Spinal cord (tissue), 9 donors: ENCODE measurements at regions not wholly inside any gene's neighbourhood (a gene's known extent, or its start where the extent isn't known, plus 50 kb on each side); places are given as distances from the start of the nearest gene placed in this dataset.

Source experiments
- DNase-seq, 6 donors: peaks; one replicate each; pipeline versions ENCODE4 v3.0.0 to v3.0.0-alpha.2; 2013 to 2015; ENCODE audit warnings: low spot score in 6 of 6, low read depth in 4 of 6
- H3K27ac ChIP-seq: one replicate; pipeline ENCODE4 v1.5.1; 2013; ENCODE audit warnings: low read depth, low read length, control low read depth
- H3K27me3 ChIP-seq: one replicate; pipeline ENCODE4 v1.6.1; 2013; ENCODE audit warnings: low read length; ENCODE audit not compliant: control insufficient read depth, insufficient read depth
- H3K36me3 ChIP-seq: one replicate; pipeline ENCODE4 v1.6.1; 2013; ENCODE audit warnings: low read length; ENCODE audit not compliant: control insufficient read depth, insufficient read depth
- H3K4me1 ChIP-seq: one replicate; pipeline ENCODE4 v1.6.1; 2013; ENCODE audit warnings: low read length; ENCODE audit not compliant: control insufficient read depth, insufficient read depth
- H3K4me3 ChIP-seq: one replicate; pipeline ENCODE4 v1.5.1; 2013; ENCODE audit warnings: low read depth, low read length, control low read depth
- H3K9me3 ChIP-seq: one replicate; pipeline ENCODE4 v1.6.1; 2013; ENCODE audit warnings: low read length; ENCODE audit not compliant: control insufficient read depth, insufficient read depth
- WGBS: methylation state at CpG from one replicate; pipeline ENCODE4 v1.1.5; 2013; ENCODE audit warnings: missing lambda C conversion rate; ENCODE audit not compliant: insufficient coverage; 5-methylcytosine and 5-hydroxymethylcytosine counted together
- donor health status: healthy.

DNA sequence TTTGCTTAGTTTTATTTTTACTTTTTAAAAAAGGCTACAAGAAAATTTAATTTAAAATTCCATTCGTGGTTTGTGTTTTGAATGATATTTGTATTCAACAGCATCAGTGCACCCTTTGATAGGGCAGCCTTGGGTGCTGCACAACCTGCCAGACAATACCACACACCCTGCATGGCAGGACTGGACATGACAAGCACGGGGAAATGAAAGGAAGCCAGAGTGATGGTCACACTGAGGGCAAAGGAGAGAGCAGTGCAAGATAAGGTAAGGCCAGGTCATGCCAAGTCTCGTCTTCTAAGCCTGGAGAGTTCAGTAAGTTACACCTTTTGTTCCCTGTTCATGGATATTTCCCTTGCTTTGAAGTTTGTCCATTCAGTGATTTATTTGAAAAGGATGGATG lies 103.0 kb downstream of the ALDH8A1 start:
- H3K9me3 ChIP-seq, result no peaks in the 10 kb centered on the region
- no peaks in the 10 kb centered on the region for H3K4me1 ChIP-seq
- DNase-seq, result no peak
- H3K36me3 ChIP-seq, result no peaks in the 10 kb centered on the region
- no peak overlapping the region for H3K27ac ChIP-seq
- H3K27me3 ChIP-seq, result no peaks in the 10 kb centered on the region
- H3K4me3 ChIP-seq, result no peak overlapping the region
- 68% methylated on average over 2 of the region's 3 CpGs for WGBS

- H3K4me1 ChIP-seq, result no peaks in the 10 kb centered on the region
- 100% methylated on average over 2 of the region's 7 CpGs for WGBS
- H3K4me3 ChIP-seq, result no peak overlapping the region
- no peaks in the 10 kb centered on the region for H3K36me3 ChIP-seq
- H3K9me3 ChIP-seq, result no peaks in the 10 kb centered on the region
- H3K27ac ChIP-seq, result no peak overlapping the region
- DNase-seq, result no peak
- H3K27me3 ChIP-seq, result no peaks in the 10 kb centered on the region
Measured at GRCh38 chr6:134846031-134846430, 103.9 kb downstream of the ALDH8A1 start.

GRCh38 chr6:134844120-134844519 lies 105.8 kb downstream of the ALDH8A1 start:
- Histone ChIP-seq H3K4me3 (no peak overlapping the region), H3K9me3 (no peaks in the 10 kb centered on the region), H3K27me3 (no peaks in the 10 kb centered on the region), H3K36me3 (no peaks in the 10 kb centered on the region), H3K27ac (no peak overlapping the region), H3K4me1 (no peaks in the 10 kb centered on the region)
- 100% methylated on average over 1 of the region's 2 CpGs for WGBS
- DNase-seq, result no peak

- H3K27ac ChIP-seq, result no peak overlapping the region
- no peaks in the 10 kb centered on the region for H3K27me3 ChIP-seq
- WGBS, result 64% methylated on average over 3 of the region's 7 CpGs
- H3K36me3 ChIP-seq, result no peaks in the 10 kb centered on the region
- H3K4me3 ChIP-seq, result no peak overlapping the region
- no peaks in the 10 kb centered on the region for H3K9me3 ChIP-seq
- no peak for DNase-seq
- H3K4me1 ChIP-seq, result no peaks in the 10 kb centered on the region
Measured at GRCh38 chr6:134840086-134840867, 109.6 kb downstream of the ALDH8A1 start.

DNA sequence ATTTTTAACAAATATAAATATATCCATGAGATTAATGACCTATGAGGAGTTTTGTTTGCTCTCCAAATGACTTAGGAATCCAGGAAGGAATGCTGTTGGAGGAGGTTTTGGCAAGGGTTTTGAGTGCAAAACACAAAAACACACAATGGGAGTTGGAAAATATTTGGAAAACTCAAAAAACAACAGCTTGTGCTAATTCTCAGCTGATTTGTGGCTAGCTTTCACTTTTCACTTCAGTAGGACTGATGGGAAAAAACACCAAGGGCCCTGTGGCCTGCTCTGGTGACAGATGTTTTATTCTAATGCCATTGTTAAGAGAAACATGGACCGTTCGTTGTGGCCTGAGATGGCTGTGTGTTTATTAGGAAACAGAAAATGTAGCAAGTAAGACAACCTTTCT lies 113.9 kb downstream of the ALDH8A1 start:
- no peaks in the 10 kb centered on the region for H3K27me3 ChIP-seq
- no peaks in the 10 kb centered on the region for H3K4me1 ChIP-seq
- DNase-seq, result peak in 2 of 6 donors; percentile 26 to 31
- no peaks in the 10 kb centered on the region for H3K9me3 ChIP-seq
- no peak overlapping the region for H3K4me3 ChIP-seq
- H3K27ac ChIP-seq, result no peak overlapping the region
- no CpG with 5 or more reads among the region's 2 CpGs for WGBS
- H3K36me3 ChIP-seq, result no peaks in the 10 kb centered on the region

- Histone ChIP-seq H3K4me3 (no peak overlapping the region), H3K27me3 (no peaks in the 10 kb centered on the region), H3K9me3 (no peaks in the 10 kb centered on the region), H3K4me1 (peaks cover 3% of the 10 kb centered on the region), H3K27ac (no peak overlapping the region), H3K36me3 (no peaks in the 10 kb centered on the region)
- DNase-seq, result peak in 2 of 6 donors; percentile 73 to 88
- no CpG with 5 or more reads among the region's 2 CpGs for WGBS
Measured at GRCh38 chr6:134830940-134831339, 119.0 kb downstream of the ALDH8A1 start.

DNA sequence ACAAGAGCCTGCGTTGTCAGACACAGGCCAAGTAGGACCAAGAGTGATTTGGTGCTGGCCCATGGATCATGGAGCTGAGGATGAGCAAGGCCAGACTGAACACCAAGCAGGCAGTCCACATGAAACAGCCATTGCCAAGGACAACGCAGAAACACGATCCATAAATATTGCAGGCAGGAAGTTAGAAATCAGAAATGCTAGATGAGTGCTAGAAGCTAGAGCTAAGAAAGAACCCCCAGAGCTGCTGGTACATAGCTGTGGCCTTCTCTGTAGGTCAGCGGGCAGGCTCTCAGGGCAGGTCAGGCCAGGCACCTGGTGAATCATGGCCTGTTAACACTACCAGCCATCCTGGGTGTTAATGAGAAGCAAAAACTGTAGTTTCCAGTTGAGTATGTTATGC lies 119.7 kb downstream of the ALDH8A1 start:
- H3K4me1 ChIP-seq, result peaks cover 3% of the 10 kb centered on the region
- H3K4me3 ChIP-seq, result no peak overlapping the region
- H3K9me3 ChIP-seq, result no peaks in the 10 kb centered on the region
- DNase-seq, result no peak
- no peak overlapping the region for H3K27ac ChIP-seq
- WGBS, result 94% methylated on average over 3 of the region's 4 CpGs
- no peaks in the 10 kb centered on the region for H3K27me3 ChIP-seq
- no peaks in the 10 kb centered on the region for H3K36me3 ChIP-seq

DNA sequence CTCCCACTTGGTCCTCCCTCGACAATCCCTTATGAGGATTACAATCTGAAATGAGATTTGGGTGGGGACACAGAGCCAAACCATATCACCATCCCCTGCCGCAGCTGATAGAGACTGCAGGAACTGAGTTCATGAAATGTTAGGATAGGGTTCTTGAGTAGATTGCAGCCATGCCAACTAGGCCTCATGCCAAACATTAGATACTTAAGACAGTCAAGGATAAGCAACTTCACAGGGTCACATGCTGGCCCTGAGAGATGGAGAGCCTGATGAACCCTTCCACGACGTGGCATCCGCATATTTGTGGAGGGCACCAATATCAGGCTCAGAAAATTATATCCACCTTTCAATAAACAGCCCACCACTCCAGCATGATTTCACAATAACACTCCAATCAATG lies 121.3 kb downstream of the ALDH8A1 start:
- 83% methylated on average over 3 of the region's 5 CpGs for WGBS
- no peak overlapping the region for H3K4me3 ChIP-seq
- peaks cover 3% of the 10 kb centered on the region for H3K4me1 ChIP-seq
- no peak for DNase-seq
- H3K27ac ChIP-seq, result no peak overlapping the region
- no peaks in the 10 kb centered on the region for H3K9me3 ChIP-seq
- H3K36me3 ChIP-seq, result no peaks in the 10 kb centered on the region
- H3K27me3 ChIP-seq, result no peaks in the 10 kb centered on the region

DNA sequence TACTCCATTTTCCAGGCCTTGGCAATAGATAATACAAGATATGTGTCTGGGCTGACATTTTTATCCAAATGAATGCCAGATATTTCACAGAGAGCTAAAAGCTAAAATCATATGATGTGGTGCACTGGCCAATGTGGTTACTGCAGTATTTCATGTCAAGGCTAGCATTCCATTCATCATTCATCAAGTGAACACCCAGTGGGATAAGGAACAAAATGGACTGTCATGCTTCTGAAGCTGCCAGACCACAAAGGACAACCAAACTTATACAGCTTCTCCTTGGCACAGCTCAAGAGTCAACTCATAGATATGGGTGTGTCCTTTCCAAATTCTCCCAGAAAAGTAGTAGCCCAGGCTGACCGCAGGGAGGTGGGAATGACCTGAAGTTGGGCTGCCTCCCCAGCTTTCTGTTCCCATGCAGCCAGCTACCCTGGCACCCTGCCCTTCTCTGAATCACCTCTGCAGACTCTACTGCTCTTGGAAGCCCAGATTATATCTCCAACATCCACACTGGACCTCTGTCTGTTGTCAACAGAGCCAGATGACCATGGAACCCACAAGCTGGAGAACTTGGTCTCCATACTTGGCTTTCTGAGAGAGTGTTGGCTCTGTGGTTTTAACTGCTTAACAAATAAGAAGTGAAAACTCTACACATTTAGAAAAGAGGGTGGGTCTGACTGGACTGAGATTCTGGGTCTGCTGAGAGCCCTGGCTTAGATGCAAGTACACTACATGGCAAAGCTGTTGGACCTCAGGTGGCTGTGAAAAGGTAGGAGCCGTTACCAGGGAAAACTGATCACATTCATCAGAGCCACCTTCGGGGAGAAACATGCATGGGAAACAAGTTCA lies 122.8 kb downstream of the ALDH8A1 start:
- no peak overlapping the region for H3K4me3 ChIP-seq
- no peaks in the 10 kb centered on the region for H3K9me3 ChIP-seq
- no peak for DNase-seq
- no peaks in the 10 kb centered on the region for H3K27me3 ChIP-seq
- H3K27ac ChIP-seq, result no peak overlapping the region
- H3K4me1 ChIP-seq, result peaks cover 8% of the 10 kb centered on the region
- no peaks in the 10 kb centered on the region for H3K36me3 ChIP-seq
- WGBS, result 83% methylated on average over 1 of the region's 3 CpGs

- Histone ChIP-seq H3K36me3 (no peaks in the 10 kb centered on the region), H3K4me1 (peaks cover 5% of the 10 kb centered on the region), H3K9me3 (no peaks in the 10 kb centered on the region), H3K4me3 (no peak overlapping the region), H3K27ac (no peak overlapping the region), H3K27me3 (no peaks in the 10 kb centered on the region)
- 83% methylated on average over 1 of the region's 2 CpGs for WGBS
- DNase-seq, result no peak
Measured at GRCh38 chr6:134823710-134824034, 126.2 kb downstream of the ALDH8A1 start.
